ENCODE measurements at regions not wholly inside any gene's neighbourhood (a gene's known extent, or its start where the extent isn't known, plus 50 kb on each side); places are given as distances from the start of the nearest gene placed in this dataset.

DNA sequence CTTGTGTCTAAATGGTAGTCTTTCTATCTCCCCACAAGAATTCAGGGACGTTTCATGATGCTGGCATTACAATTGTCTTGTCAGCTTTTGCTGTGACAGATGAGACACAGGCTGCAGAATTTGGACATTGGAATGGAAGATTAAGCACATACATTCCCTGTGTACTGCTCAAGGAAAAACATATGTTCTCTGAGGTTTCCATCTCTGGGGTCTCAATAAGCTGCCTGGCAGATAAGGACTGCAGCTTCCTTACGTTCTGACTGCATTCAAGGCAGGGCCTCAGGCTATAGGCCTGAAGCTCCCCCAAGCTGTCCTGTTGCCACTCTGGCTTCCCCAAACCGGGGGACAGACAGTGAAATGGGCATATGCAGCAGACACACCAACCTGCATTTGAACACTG is 91.3 kb upstream of the KL start:
- DNase-seq (no peak), ATAC-seq (no peak)
- Histone ChIP-seq H3K4me3 (no peak overlapping the region), H3K9me3 (peaks cover 3% of the 10 kb centered on the region), H3K4me1 (no peaks in the 10 kb centered on the region), H3K27me3 (ENCODE audit: insufficient read depth in 3 of 3, low read length in 2 of 3) (no peaks in the 10 kb centered on the region), H3K36me3 (ENCODE audit: insufficient read depth in 1 of 2, low read depth in 1 of 2) (no peaks in the 10 kb centered on the region), H3K27ac (no peak overlapping the region)
- TF ChIP-seq CTCF (IDR thresholded peaks at IDR 0.05) = no peak
- 53 to 59% (median 55%) methylated on average over 3 of the region's 3 CpGs for WGBS, 3 donors
- intact Hi-C loops (cut with DNase I) = no loop called here

GRCh38 chr13:32925506-32925905 is 90.7 kb upstream of the KL start:
- 57 to 87% (median 86%) methylated on average over 1 of the region's 1 CpG for WGBS, 3 donors
- Histone ChIP-seq H3K4me3 (no peak overlapping the region), H3K36me3 (ENCODE audit: insufficient read depth in 1 of 2, low read depth in 1 of 2) (no peaks in the 10 kb centered on the region), H3K9me3 (peaks cover 3% of the 10 kb centered on the region), H3K4me1 (no peaks in the 10 kb centered on the region), H3K27ac (no peak overlapping the region), H3K27me3 (ENCODE audit: insufficient read depth in 3 of 3, low read length in 2 of 3) (no peaks in the 10 kb centered on the region)
- ATAC-seq = no peak
- intact Hi-C loops (cut with DNase I) = no loop called here
- no peak for TF ChIP-seq CTCF (IDR thresholded peaks at IDR 0.05)
- DNase-seq = no peak

DNA sequence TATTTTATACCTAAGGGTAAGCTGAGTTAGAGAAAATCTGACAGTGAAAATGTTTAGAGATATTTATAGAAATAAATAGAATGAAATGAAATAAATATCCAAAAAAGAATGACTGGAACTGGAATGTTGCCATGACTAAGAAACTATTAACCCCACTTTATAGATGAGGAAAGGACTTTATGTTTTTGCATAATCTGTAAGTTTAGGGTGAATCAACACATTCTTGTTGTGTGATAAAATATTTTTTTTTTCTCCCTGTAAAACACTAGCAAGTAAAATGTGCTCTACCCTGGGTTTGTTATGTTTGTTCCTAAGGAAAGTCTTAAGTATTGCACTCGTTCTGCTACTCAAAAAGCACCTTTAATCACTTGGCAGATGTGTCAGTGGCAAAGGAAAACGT is 83.8 kb upstream of the KL start:
- intact Hi-C loops (cut with DNase I) = no loop called here
- no peak overlapping the region for H3K27ac ChIP-seq
- H3K4me3 ChIP-seq = no peak overlapping the region
- no peaks in the 10 kb centered on the region for H3K36me3 ChIP-seq (ENCODE audit: insufficient read depth in 1 of 2, low read depth in 1 of 2)
- H3K9me3 ChIP-seq = peaks cover 3% of the 10 kb centered on the region
- no peaks in the 10 kb centered on the region for H3K27me3 ChIP-seq (ENCODE audit: insufficient read depth in 3 of 3, low read length in 2 of 3)
- TF ChIP-seq CTCF (IDR thresholded peaks at IDR 0.05) = no peak
- DNase-seq (no peak), ATAC-seq (no peak)
- no peaks in the 10 kb centered on the region for H3K4me1 ChIP-seq
- WGBS, 3 donors = 39 to 55% (median 40%) methylated on average over 2 of the region's 2 CpGs

DNA sequence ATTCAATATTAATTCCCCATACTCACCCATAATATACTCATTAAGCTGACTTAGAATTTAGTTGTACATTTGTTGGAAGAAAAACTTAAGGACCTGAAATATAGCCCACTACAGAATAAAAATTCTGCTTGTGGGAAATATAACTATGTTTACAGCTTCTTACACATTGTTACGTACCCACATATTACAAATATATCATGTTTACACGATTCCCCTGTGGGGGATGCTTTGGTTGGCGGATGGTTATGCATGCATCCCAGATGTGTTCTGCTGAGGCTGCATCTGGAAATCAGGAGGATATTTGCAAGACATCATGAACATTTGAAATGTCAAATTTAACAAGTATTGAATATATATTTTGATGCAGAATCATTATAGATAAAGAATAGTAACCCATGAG is 79.5 kb upstream of the KL start:
- Histone ChIP-seq H3K36me3 (ENCODE audit: insufficient read depth in 1 of 2, low read depth in 1 of 2) (no peaks in the 10 kb centered on the region), H3K27ac (no peak overlapping the region), H3K27me3 (ENCODE audit: insufficient read depth in 3 of 3, low read length in 2 of 3) (no peaks in the 10 kb centered on the region), H3K9me3 (no peaks in the 10 kb centered on the region), H3K4me1 (no peaks in the 10 kb centered on the region), H3K4me3 (no peak overlapping the region)
- 71 to 86% (median 80%) methylated on average over 3 of the region's 3 CpGs for WGBS, 3 donors
- TF ChIP-seq CTCF (IDR thresholded peaks at IDR 0.05) = no peak
- no peak for DNase-seq
- ATAC-seq = no peak
- intact Hi-C loops (cut with DNase I) = no loop called here

- no peak overlapping the region for H3K27ac ChIP-seq
- H3K36me3 ChIP-seq (ENCODE audit: insufficient read depth in 1 of 2, low read depth in 1 of 2) = no peaks in the 10 kb centered on the region
- H3K27me3 ChIP-seq (ENCODE audit: insufficient read depth in 3 of 3, low read length in 2 of 3) = no peaks in the 10 kb centered on the region
- no peak for TF ChIP-seq CTCF (IDR thresholded peaks at IDR 0.05)
- no peak for DNase-seq
- H3K4me1 ChIP-seq = no peaks in the 10 kb centered on the region
- WGBS, 3 donors = 51 to 65% (median 58%) methylated on average over 2 of the region's 2 CpGs
- H3K9me3 ChIP-seq = no peaks in the 10 kb centered on the region
- intact Hi-C loops (cut with DNase I) = no loop called here
- ATAC-seq = no peak
- H3K4me3 ChIP-seq = no peak overlapping the region
Observed at GRCh38 chr13:32938314-32938713, 77.9 kb upstream of the KL start.

Data from psoas muscle (tissue), 7 donors.